Caki2 (cell line): ENCODE measurements at regions not wholly inside any gene's neighbourhood (a gene's known extent, or its start where the extent isn't known, plus 50 kb on each side); places are given as distances from the start of the nearest gene placed in this dataset.

Experiments used
- DNase-seq: peaks from one replicate; pipeline ENCODE4 v3.0.0-alpha.2; 2015; ENCODE audit warnings: low read depth
- in situ Hi-C: cut with HindIII; loops from 2 replicates; pipeline ENCODE4 v1.10.0; 2016; ENCODE audit warnings: low sequenced_read_pairs, low pct_unique_long_range_greater_than_20kb, mixed read lengths

- in situ Hi-C loops, result no loop called here
- no peak for DNase-seq
Observed at GRCh38 chr10:78717200-78717599, 351.6 kb upstream of the ZMIZ1 start.

GRCh38 chr10:78718032-78718572, 350.7 kb upstream of the ZMIZ1 start:
- no peak for DNase-seq
- in situ Hi-C loops, result no loop called here

GRCh38 chr10:78719276-78719675, 349.5 kb upstream of the ZMIZ1 start:
- in situ Hi-C loops, result no loop called here

GRCh38 chr10:78720091-78720490, 348.7 kb upstream of the ZMIZ1 start:
- in situ Hi-C loops, result no loop called here
- DNase-seq, result no peak

More at GRCh38 chr10:78719276-78719675, 349.5 kb upstream of the ZMIZ1 start:
- no peak for DNase-seq

GRCh38 chr10:78721231-78721630, 347.5 kb upstream of the ZMIZ1 start:
- in situ Hi-C loops, result no loop called here

GRCh38 chr10:78724846-78725245, 343.9 kb upstream of the ZMIZ1 start:
- DNase-seq, result no peak

More at GRCh38 chr10:78721231-78721630, 347.5 kb upstream of the ZMIZ1 start:
- DNase-seq, result no peak

GRCh38 chr10:78726171-78726570, 342.6 kb upstream of the ZMIZ1 start:
- in situ Hi-C loops, result no loop called here
- no peak for DNase-seq

More at GRCh38 chr10:78724846-78725245, 343.9 kb upstream of the ZMIZ1 start:
- in situ Hi-C loops, result no loop called here

GRCh38 chr10:78727251-78727650, 341.5 kb upstream of the ZMIZ1 start:
- in situ Hi-C loops, result no loop called here
- no peak for DNase-seq

GRCh38 chr10:78727728-78728127, 341.0 kb upstream of the ZMIZ1 start:
- in situ Hi-C loops, result no loop called here
- no peak for DNase-seq

GRCh38 chr10:78728176-78728575, 340.6 kb upstream of the ZMIZ1 start:
- no peak for DNase-seq

GRCh38 chr10:78729366-78729765, 339.4 kb upstream of the ZMIZ1 start:
- DNase-seq, result peak; percentile 34
- in situ Hi-C loops, result no loop called here

More at GRCh38 chr10:78728176-78728575, 340.6 kb upstream of the ZMIZ1 start:
- in situ Hi-C loops, result no loop called here

- no peak for DNase-seq
- in situ Hi-C loops, result no loop called here
Observed at GRCh38 chr10:78729800-78730199, 339.0 kb upstream of the ZMIZ1 start.

- DNase-seq, result no peak
- in situ Hi-C loops, result no loop called here
Observed at GRCh38 chr10:78730754-78731153, 338.0 kb upstream of the ZMIZ1 start.

GRCh38 chr10:78731675-78732074, 337.1 kb upstream of the ZMIZ1 start:
- in situ Hi-C loops, result no loop called here
- no peak for DNase-seq

- in situ Hi-C loops, result no loop called here
- DNase-seq, result no peak
Observed at GRCh38 chr10:78732381-78732780, 336.4 kb upstream of the ZMIZ1 start.

GRCh38 chr10:78736926-78737630, 331.7 kb upstream of the ZMIZ1 start:
- in situ Hi-C loops, result no loop called here

GRCh38 chr10:78737883-78738856, 330.6 kb upstream of the ZMIZ1 start:
- in situ Hi-C loops, result no loop called here
- no peak for DNase-seq

More at GRCh38 chr10:78736926-78737630, 331.7 kb upstream of the ZMIZ1 start:
- no peak for DNase-seq

- no peak for DNase-seq
- in situ Hi-C loops, result no loop called here
Observed at GRCh38 chr10:78738861-78739260, 329.9 kb upstream of the ZMIZ1 start.
